K562 (cell line): ENCODE measurements at regions not wholly inside any gene's neighbourhood (a gene's known extent, or its start where the extent isn't known, plus 50 kb on each side); places are given as distances from the start of the nearest gene placed in this dataset.

Experiments used
- ATAC-seq: fragments of 200-7000 bp; cut with Tn5 transposase; 3 replicates; pipeline ENCODE4 v1.9.1; 2020; ENCODE audit warnings: moderate library complexity
- BruUV-seq: library from RNA; stranded (reverse); fragments of 400-500 nt; replicated peaks from 2 replicates; lab custom pipeline; 2021; lab: Mats Ljungman, UMichigan
- CTCF ChIA-PET: fragments of 300-600 bp; formaldehyde crosslinking; extraction: SDS; loops from one replicate; lab custom pipeline; 2021; ENCODE audit warnings: low intra/inter-chr PET ratio; lab: Yijun Ruan, JAX
- POLR2A ChIA-PET: fragments of 300-600, 350-650 bp; sonication (Branson Sonifier 250); formaldehyde crosslinking; extraction: SDS; loops from one replicate; lab custom pipeline; 2021; ENCODE audit warnings: antibody characterized with exemption, inconsistent platforms; lab: Yijun Ruan, JAX
- DNase-seq, 4 experiments: peaks; one replicate each; pipeline versions ENCODE4 v3.0.0 to v3.0.0-alpha.2; 2011 to 2018; ENCODE audit warnings: low spot score in 3 of 4, mixed read lengths in 3 of 4; ENCODE audit errors: extremely low read depth in 1 of 4
- FAIRE-seq: peaks from 2 replicates; lab custom pipeline; 2011; peaks lifted over from hg19 to GRCh38; lab: Jason Lieb, UNC
- H2AFZ ChIP-seq: 2 replicates; pipeline ENCODE4 v1.6.0; 2011; ENCODE audit warnings: low read depth, low read length, control low read depth, inconsistent platforms
- H3K27ac ChIP-seq: fragments of 200-600 bp; 3 replicates; pipeline ENCODE4 v1.8.0; 2011; ENCODE audit warnings: low read depth, mild to moderate bottlenecking, control low read depth, inconsistent platforms, low read length, moderate library complexity, mixed read lengths; ENCODE audit errors: extremely low read depth
- H3K27me3 ChIP-seq, 2 experiments: fragments of 300-600 bp in 1 of 2; 2 replicates in 1 of 2; 3 replicates in 1 of 2; pipeline versions ENCODE4 v1.6.0 to v1.8.0; 2011; ENCODE audit warnings: inconsistent platforms in 2 of 2, low read length in 2 of 2, mild to moderate bottlenecking in 1 of 2, mixed read lengths in 1 of 2, moderate library complexity in 1 of 2; ENCODE audit not compliant: control insufficient read depth in 2 of 2, insufficient read depth in 2 of 2
- H3K36me3 ChIP-seq: fragments of 300-600 bp; 3 replicates; pipeline ENCODE4 v1.8.0; 2011; ENCODE audit warnings: mild to moderate bottlenecking, low read length, inconsistent platforms; ENCODE audit not compliant: control insufficient read depth, insufficient read depth
- H3K4me1 ChIP-seq, 2 experiments: fragments of 200-600 bp in 1 of 2; replicated peaks in 1 of 2; 2 replicates in 1 of 2; 3 replicates in 1 of 2; pipeline versions ENCODE4 v1.5.1 to v1.8.0; 2011; ENCODE audit warnings: inconsistent platforms in 2 of 2, low read length in 2 of 2, mild to moderate bottlenecking in 1 of 2, mixed read lengths in 1 of 2, moderate library complexity in 1 of 2; ENCODE audit not compliant: control insufficient read depth in 2 of 2, insufficient read depth in 2 of 2
- H3K4me2 ChIP-seq: 2 replicates; pipeline ENCODE4 v1.6.1; 2011; ENCODE audit warnings: low read length, control low read depth, inconsistent platforms, mixed read lengths; ENCODE audit not compliant: insufficient read depth
- H3K4me3 ChIP-seq: fragments of 200-600 bp; sonication (generic), shearing (Covaris generic); 2 replicates; pipeline ENCODE4 v1.5.1; 2016; ENCODE audit warnings: control low read depth, inconsistent platforms
- H3K79me2 ChIP-seq: fragments of 200-600 bp; 3 replicates; pipeline ENCODE4 v1.8.0; 2011; ENCODE audit warnings: low read length, inconsistent platforms; ENCODE audit not compliant: control insufficient read depth, insufficient read depth
- H3K9ac ChIP-seq, 2 experiments: 2 replicates each; pipeline versions ENCODE4 v1.6.0 to v1.6.1; 2011; ENCODE audit warnings: low read depth in 2 of 2, low read length in 2 of 2, control low read depth in 1 of 2, inconsistent platforms in 1 of 2, mild to moderate bottlenecking in 1 of 2, mixed read lengths in 1 of 2; ENCODE audit not compliant: insufficient read depth in 1 of 2
- H3K9me1 ChIP-seq: one replicate; pipeline ENCODE4 v1.6.0; 2011; ENCODE audit warnings: inconsistent platforms, mild to moderate bottlenecking, low read length, moderate library complexity; ENCODE audit not compliant: control insufficient read depth, insufficient read depth
- H3K9me3 ChIP-seq: replicated peaks from 2 replicates; pipeline ENCODE4 v1.5.1; 2011; ENCODE audit warnings: low read depth, low read length, inconsistent platforms; ENCODE audit not compliant: control insufficient read depth, insufficient read depth
- H4K20me1 ChIP-seq: replicated peaks from 2 replicates; pipeline ENCODE4 v1.6.1; 2011; ENCODE audit warnings: low read length, inconsistent platforms, mixed read lengths; ENCODE audit not compliant: control insufficient read depth, insufficient read depth
- EP300 ChIP-seq: IDR thresholded peaks from 2 replicates; pipeline ENCODE4 v1.6.1; 2012; ENCODE audit warnings: low read length, improper control_type of control experiment
- PHB ChIP-seq: fragments of 250-450 bp; sonication (Bioruptor Pico); IDR thresholded peaks from 2 replicates; pipeline ENCODE4 v1.5.0; 2021
- SRSF9 ChIP-seq: fragments of 200-400 bp; formaldehyde crosslinking; IDR thresholded peaks from 2 replicates; pipeline ENCODE4 v1.6.1; 2017; ENCODE audit warnings: low read depth, low read length, borderline replicate concordance
- TAF15 ChIP-seq: fragments of 200-400 bp; formaldehyde crosslinking; IDR thresholded peaks from 2 replicates; pipeline ENCODE4 v1.6.1; 2017; ENCODE audit warnings: mild to moderate bottlenecking, low read depth, low read length, moderate library complexity
- U2AF2 ChIP-seq: fragments of 200-400 bp; formaldehyde crosslinking; optimal IDR thresholded peaks from 2 replicates; pipeline ENCODE3; 2017; ENCODE audit warnings: low read depth, mild to moderate bottlenecking, low read length
- ZHX1 ChIP-seq: fragments of 150-350 bp; conservative IDR thresholded peaks from 2 replicates; pipeline ENCODE4 v1.6.1; 2014; ENCODE audit warnings: low read length
- WGBS: fragments of 100-300 bp; shearing (Covaris generic); methylation state at CpG from one replicate; pipeline ENCODE4 v1.1.6; 2016; ENCODE audit warnings: low coverage, mixed read lengths; ENCODE audit not compliant: insufficient coverage; ENCODE audit errors: missing lambda C conversion rate; 5-methylcytosine and 5-hydroxymethylcytosine counted together
- in situ Hi-C: fragments of 300-500 bp; cut with MboI; formaldehyde crosslinking; loops from 4 replicates; pipeline ENCODE4 v1.15.0; 2018; ENCODE audit warnings: inconsistent platforms, mixed read lengths
- intact Hi-C: fragments of 100-400 bp; cut with micrococcal nuclease; formaldehyde crosslinking; loops from 2 replicates; pipeline ENCODE4 v1.14.2; 2022
- TF ChIP-seq, protein P1 (sequence below), 3 experiments: fragments of 200-800 bp in 1 of 3; sonication (Bioruptor generic) in 1 of 3; sonication (generic) in 1 of 3; formaldehyde crosslinking in 1 of 3; IDR thresholded peaks; 2 replicates each; pipeline versions ENCODE4 v1.6.1 to v1.8.0; 2016 to 2022; ENCODE audit warnings: mild to moderate bottlenecking in 2 of 3, missing compliant biosample characterization in 2 of 3, missing genetic modification characterization in 2 of 3, missing genetic modification reagents in 1 of 3
- TF ChIP-seq, protein P2 (sequence below): IDR thresholded peaks from 2 replicates; pipeline ENCODE4 v1.6.1; 2011; ENCODE audit warnings: borderline replicate concordance, low read depth, mild to moderate bottlenecking, moderate library complexity, low read length; ENCODE audit not compliant: insufficient read depth, poor library complexity, severe bottlenecking

- POLR2A ChIA-PET = interaction anchor here (0.6 kb wide), 1 partner anchor 20 kb away, joined by 3 read pairs; no protein-coding TSS in a partner anchor
- H3K4me1 ChIP-seq = peaks cover 0 to 13% of the 10 kb centered on the region in 2 experiments; a peak in 1 of 5 replicates
These were observed 160.8 kb downstream of the TBXT start for GRCh38 chr6:166006900-166007301.

More at GRCh38 chr6:166006900-166007301, 160.8 kb downstream of the TBXT start:
- no peak overlapping the region for H3K9ac ChIP-seq
- no peaks in the 10 kb centered on the region for H3K9me3 ChIP-seq
- TF ChIP-seq U2AF2 (no peak), TAF15 (no peak), ZHX1 (no peak), SRSF9 (no peak), EP300 (no peak), PHB (CRISPR knock-in tag) (no peak)
- TF ChIP-seq, protein P1, sequence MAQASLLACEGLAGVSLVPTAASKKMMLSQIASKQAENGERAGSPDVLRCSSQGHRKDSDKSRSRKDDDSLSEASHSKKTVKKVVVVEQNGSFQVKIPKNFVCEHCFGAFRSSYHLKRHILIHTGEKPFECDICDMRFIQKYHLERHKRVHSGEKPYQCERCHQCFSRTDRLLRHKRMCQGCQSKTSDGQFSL (CRISPR knock-in tag; IDR thresholded peaks at IDR 0.05) = no peak
- TF ChIP-seq, protein P1 (tag; IDR thresholded peaks at IDR 0.05) = no peak
- TF ChIP-seq, protein P2, sequence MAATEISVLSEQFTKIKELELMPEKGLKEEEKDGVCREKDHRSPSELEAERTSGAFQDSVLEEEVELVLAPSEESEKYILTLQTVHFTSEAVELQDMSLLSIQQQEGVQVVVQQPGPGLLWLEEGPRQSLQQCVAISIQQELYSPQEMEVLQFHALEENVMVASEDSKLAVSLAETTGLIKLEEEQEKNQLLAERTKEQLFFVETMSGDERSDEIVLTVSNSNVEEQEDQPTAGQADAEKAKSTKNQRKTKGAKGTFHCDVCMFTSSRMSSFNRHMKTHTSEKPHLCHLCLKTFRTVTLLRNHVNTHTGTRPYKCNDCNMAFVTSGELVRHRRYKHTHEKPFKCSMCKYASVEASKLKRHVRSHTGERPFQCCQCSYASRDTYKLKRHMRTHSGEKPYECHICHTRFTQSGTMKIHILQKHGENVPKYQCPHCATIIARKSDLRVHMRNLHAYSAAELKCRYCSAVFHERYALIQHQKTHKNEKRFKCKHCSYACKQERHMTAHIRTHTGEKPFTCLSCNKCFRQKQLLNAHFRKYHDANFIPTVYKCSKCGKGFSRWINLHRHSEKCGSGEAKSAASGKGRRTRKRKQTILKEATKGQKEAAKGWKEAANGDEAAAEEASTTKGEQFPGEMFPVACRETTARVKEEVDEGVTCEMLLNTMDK = no peak
- no peaks in the 10 kb centered on the region for H3K79me2 ChIP-seq
- no peaks in the 10 kb centered on the region for H3K36me3 ChIP-seq
- FAIRE-seq = no peak
- WGBS = 0% methylated on average over 6 of the region's 6 CpGs
- intact Hi-C loops = no loop called here
- H3K9me1 ChIP-seq = no peaks in the 10 kb centered on the region
- CTCF ChIA-PET = no interaction called here
- no peak overlapping the region for H3K4me3 ChIP-seq
- H3K27me3 ChIP-seq = peaks cover 16 to 49% of the 10 kb centered on the region in 2 experiments; a peak in 4 of 5 replicates
- no peak for ATAC-seq
- H3K4me2 ChIP-seq = no peak overlapping the region
- H2AFZ ChIP-seq = no peak overlapping the region
- BruUV-seq = no TSS peak
- H4K20me1 ChIP-seq = no peaks in the 10 kb centered on the region
- no peak for DNase-seq
- in situ Hi-C loops = no loop called here
- H3K27ac ChIP-seq = no peak overlapping the region
